Activated naive CD4-positive, alpha-beta T cell treated with anti-CD3 and anti-CD28 coated beads, Interleukin-2, amount 50 U/mL, for 16 hours (primary cell): ENCODE measurements at regions not wholly inside any gene's neighbourhood (a gene's known extent, or its start where the extent isn't known, plus 50 kb on each side); places are given as distances from the start of the nearest gene placed in this dataset.

Source experiments
- DNase-seq: peaks from one replicate; pipeline ENCODE4 v3.0.0-alpha.2; 2020

DNA sequence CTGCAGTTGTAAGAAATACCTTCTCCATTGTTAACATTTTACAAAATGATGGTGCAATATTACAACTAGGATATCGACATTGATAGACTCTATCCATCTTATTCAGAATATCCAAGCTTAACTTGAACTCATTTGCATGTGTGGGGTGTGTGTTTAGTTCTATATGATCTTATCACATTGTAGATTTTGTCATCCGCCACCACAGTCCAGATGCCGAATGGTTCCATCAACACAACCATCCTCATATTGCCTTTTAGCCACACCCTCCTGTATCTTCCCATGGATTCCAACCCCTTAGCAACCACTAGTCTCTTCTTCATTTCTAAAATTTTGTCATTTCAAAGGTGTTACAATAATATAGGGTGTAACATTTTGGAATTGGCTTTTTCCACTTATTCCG, 452.9 kb upstream of the AKR1E2 start:
- DNase-seq = no peak

DNA sequence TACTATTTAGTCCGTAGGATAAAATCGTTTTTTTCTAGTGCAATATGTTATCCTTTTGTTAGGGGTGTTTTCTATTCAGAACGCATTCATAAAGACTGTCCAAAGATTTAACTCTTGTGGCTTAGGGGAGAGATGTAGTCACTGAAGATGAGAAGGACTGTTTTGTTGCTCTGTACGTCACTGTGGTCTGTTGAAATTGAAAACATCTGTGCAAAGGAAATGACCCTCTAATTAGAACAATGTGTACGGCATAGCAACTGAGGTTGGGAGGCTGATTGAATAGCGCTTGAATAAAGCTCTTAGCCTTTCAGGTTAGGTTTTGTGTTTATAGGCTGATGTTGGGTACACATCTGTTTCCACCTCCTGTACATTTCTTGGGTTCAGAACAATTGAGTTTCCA, 453.4 kb upstream of the AKR1E2 start:
- no peak for DNase-seq

GRCh38 chr10:4371691-4372295, 454.2 kb upstream of the AKR1E2 start:
- no peak for DNase-seq

- DNase-seq = no peak
These were observed 455.6 kb upstream of the AKR1E2 start for GRCh38 chr10:4370376-4370775.

DNA sequence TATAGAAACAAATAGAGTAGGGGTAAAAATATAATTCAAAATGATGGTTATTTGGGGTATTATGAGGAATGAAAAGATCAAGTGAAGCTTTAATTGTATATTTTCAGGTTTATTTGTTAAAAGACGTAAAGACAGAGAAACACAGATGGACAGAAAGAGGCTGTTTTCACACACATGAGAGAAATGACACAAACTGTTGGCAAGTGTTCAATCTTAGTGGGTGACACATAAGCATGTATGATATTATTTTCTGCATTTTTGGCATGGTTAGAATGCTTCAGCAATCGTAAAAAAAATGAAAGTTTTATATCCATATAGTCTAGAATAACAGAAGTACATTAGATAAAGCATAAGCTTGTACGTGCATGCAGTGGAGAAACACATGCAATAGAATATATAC, 464.4 kb upstream of the AKR1E2 start:
- DNase-seq = no peak

- no peak for DNase-seq
These were observed 467.0 kb upstream of the AKR1E2 start for GRCh38 chr10:4359003-4359402.

- DNase-seq = no peak
These were observed 468.1 kb upstream of the AKR1E2 start for GRCh38 chr10:4357911-4358310.

- DNase-seq = no peak
These were observed 470.7 kb upstream of the AKR1E2 start for GRCh38 chr10:4355350-4355749.

DNA sequence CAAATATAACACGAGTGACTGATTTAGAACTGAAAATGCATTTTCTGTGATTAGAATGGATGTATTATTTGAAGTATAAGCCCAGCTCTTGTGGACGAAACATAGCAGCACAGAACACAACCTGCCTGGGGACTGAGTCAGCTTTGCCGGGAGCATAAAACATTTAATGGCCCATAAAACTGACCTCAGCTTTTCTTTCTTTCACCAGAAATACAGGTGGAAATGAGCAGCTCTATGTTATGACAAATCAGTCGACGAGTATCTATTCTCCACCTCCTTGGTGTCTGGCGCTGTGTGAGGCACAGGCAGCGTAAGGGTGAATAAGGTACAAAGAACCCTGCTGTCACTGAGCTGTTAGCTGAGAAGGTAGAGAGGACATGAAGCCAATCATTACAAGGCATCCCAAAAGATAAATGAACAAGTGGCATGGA, 471.6 kb upstream of the AKR1E2 start:
- DNase-seq = no peak

- no peak for DNase-seq
These were observed 472.0 kb upstream of the AKR1E2 start for GRCh38 chr10:4353964-4354363.

DNA sequence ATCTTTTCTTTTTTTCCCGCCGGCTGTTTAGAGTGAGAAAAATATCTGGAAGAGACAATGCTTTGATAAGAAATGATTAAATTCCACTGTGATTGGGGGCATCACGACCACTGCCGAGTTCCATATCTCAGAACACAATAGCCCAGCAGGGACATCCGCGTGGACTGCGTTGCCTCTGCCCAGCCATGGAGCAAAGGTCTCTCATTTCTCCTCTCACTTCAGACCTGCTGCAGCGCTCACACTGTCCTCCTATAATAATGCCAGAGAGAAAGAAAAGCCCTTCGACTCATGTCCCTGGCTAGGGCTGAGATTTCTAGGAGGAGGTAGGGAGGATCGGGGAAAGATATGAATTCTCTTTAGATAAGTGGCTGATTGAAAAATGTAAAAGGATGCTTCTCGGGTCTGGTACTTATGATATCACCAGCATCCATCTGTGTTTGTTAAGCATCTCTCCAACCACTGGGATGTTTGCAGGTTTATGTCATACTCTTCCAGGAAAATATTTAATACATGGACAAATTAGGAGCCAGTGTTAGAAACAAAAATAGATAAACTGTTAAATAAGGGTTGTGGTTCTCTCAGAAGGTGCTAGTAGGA, 472.9 kb upstream of the AKR1E2 start:
- no peak for DNase-seq

GRCh38 chr10:4352414-4352961, 473.5 kb upstream of the AKR1E2 start:
- DNase-seq = no peak

- DNase-seq = no peak
These were observed 474.1 kb upstream of the AKR1E2 start for GRCh38 chr10:4351723-4352413.

DNA sequence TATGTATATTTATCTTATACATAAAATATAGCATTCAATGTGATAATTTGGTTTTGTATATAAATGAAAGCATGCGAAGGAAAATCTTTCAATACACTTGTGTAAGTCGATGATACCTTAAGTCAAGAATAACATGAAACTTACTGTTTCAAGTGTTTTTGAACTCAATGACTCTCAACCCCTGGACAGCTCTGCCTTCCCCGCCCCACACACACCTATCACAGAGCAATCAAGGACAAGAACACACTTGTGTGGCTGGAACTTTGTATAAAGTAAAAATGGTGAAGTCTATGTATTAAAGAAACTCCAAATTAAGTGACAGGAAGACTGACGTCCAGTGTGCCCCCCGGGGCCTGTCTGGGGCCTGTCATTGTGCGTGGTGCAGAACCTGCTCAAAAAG, 478.6 kb upstream of the AKR1E2 start:
- DNase-seq = no peak

DNA sequence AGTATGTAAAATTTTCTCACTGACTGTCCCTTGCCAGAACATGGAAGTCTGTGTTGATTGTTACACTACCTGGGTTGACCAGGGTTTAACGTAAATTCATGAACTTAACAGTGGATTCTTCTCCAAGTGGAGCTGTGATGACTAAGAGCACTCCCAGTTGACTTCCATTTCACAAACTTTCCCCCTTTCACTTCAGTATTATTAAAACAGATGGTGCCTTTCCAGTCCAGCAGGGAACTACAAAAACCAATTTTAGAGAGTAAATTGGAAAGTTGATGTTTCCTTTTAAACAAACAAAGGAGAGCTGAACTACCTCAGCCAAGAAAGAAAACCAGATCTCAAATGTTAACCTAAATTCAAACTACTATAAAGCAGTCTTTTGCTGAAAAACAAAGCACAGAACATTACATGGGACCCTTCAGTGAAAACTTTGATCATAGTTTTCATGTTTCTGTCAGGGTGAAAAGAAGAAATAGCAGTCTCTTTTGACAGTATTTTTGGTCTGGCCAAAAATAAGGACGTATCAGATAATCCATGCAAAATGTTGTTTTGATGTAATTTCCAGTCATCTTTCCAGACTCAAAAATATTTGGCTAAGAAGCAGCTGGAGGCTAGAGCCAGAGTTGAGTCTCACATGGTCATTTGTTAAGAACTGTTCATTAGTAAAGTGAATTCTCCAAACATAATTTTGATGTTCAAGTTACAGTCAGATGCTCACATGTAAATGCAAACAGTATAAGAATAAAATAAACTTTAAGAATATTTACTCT, 479.9 kb upstream of the AKR1E2 start:
- no peak for DNase-seq

GRCh38 chr10:4344492-4344994, 481.5 kb upstream of the AKR1E2 start:
- peak; percentile 19 for DNase-seq

DNA sequence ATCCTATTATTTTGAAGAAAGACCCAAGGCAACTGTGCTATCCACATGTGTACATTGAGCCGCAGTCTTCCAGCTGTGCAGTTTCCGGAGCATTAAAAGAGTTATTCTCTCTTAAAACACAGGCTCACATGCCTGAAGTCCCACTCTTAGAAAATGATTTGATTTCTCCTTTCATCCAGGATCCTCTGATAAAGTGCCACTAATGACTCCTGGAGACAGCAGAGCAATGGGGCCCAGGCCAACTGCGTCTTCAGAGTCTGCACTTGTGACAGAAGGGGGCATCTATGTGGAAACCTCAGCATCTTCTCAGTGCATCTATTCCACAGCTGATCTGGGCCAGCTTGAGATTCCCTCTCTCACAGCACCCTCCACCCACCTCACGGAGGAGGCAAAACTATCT, 482.1 kb upstream of the AKR1E2 start:
- DNase-seq = no peak

DNA sequence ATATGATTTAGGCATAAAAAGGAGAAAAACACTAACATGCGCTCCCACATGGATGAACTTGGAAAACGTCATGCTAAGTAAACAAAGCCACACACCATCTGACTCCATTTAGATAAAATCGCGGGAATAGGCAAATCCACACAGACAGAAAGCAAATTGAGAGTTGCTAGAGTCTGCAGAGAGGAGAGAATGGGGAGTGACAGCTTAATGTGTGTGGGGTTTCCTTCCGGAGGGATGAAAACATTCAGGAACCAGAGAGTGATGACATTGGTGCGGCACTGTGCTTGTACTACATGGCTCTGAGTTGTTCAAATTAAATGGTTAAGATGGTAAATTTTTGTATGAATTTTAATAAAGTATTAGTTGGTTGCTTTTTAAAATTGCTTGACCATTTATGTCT, 482.9 kb upstream of the AKR1E2 start:
- DNase-seq = no peak

DNA sequence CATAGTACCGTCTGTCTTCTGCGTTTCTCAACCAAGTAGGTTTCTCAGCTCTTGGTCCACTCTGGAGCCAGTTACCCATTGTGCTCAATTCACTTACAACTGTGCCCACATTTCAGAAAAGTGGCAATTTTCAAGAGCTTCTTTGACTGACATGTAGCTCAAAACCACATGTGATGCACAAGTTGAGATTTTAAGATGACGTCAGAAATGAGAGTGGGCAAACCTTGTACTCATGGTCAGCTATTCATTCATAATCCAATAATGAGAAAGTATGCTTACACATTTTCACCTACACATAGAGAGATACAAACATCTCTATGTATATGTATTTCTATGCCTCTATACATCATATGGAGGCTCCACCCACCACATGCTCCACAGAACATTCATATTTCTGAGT, 487.2 kb upstream of the AKR1E2 start:
- no peak for DNase-seq

- DNase-seq = no peak
These were observed 488.4 kb upstream of the AKR1E2 start for GRCh38 chr10:4337563-4337962.

DNA sequence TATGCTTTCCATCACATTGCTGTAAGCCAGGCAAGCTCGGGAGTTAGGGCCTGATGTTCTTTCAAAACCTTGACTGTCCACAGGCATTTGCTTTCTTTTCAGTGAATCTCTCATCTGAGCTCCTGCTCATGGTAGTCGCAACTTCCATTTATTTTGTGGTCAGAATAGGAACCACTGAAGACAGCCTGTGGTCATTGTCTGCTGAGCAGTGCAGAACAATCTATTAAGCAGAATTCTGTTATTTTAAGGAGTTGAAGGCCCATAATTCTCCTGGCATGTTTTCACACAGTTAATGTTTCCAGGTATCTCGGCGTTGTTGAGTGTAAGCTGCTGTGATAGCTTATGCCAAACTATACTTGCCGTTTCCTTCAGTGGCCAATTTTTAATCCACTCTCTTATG, 491.1 kb upstream of the AKR1E2 start:
- no peak for DNase-seq

- DNase-seq = no peak
These were observed 492.0 kb upstream of the AKR1E2 start for GRCh38 chr10:4334015-4334414.

DNA sequence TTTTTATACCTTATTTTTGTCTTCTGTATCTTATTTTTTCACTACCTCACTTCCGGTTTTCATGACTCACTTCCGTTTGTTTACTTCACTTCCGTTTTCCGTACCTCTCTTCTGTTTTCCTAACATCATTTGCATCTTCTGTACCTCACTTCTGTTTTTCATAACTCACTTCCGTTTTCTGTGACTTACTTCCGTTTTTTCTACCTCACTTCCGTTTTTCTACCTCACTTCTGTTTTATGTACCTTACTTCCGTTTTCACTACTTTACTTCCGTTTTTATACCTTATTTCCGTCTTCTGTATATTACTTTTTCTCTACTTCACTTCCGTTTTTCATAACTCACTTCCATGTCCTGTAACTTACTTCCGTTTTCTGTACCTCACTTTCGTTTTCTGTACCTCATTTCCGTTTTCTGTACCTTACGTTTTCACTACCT, 492.5 kb upstream of the AKR1E2 start:
- DNase-seq = no peak
